ENCODE measurements at regions not wholly inside any gene's neighbourhood (a gene's known extent, or its start where the extent isn't known, plus 50 kb on each side); places are given as distances from the start of the nearest gene placed in this dataset.

- TF ChIP-seq POLR2AphosphoS5 (IDR thresholded peaks at IDR 0.05; ENCODE audit: borderline replicate concordance, low read depth, low read length) (peak; percentile 8; the same call in 1 of the 2 replicates), EZH2 (IDR thresholded peaks at IDR 0.05) (no peak), FOXP2 (optimal IDR thresholded peaks at IDR 0.05; ENCODE audit: control extremely low read depth, extremely low read length, insufficient read depth) (no peak)
Observed at GRCh38 chr9:134551644-134552348, 89.8 kb upstream of the COL5A1 start.

Measured in SK-N-MC (cell line).